ACC112 (cell line): ENCODE measurements at regions not wholly inside any gene's neighbourhood (a gene's known extent, or its start where the extent isn't known, plus 50 kb on each side); places are given as distances from the start of the nearest gene placed in this dataset.

Experiments
- H2AFZ ChIP-seq: fragments of 200-600 bp; sonication (generic); one replicate; pipeline ENCODE4 v1.6.0; 2017; ENCODE audit warnings: antibody characterized with exemption, low read length; ENCODE audit not compliant: unreplicated experiment
- H3K27ac ChIP-seq: fragments of 200-600 bp; sonication (generic); 2 replicates; pipeline ENCODE4 v1.5.1; 2014; ENCODE audit warnings: low read depth, mild to moderate bottlenecking, antibody characterized with exemption, low read length, moderate library complexity
- H3K27me3 ChIP-seq: fragments of 200-600 bp; sonication (generic); 2 replicates; pipeline ENCODE4 v1.6.1; 2014; ENCODE audit warnings: mild to moderate bottlenecking, antibody characterized with exemption, low read length, moderate library complexity, mixed read lengths; ENCODE audit not compliant: insufficient read depth
- H3K36me3 ChIP-seq: fragments of 200-600 bp; sonication (generic); 2 replicates; pipeline ENCODE4 v1.6.1; 2016; ENCODE audit warnings: mild to moderate bottlenecking, antibody characterized with exemption, low read length, moderate library complexity, mixed read lengths; ENCODE audit not compliant: insufficient read depth
- H3K4me1 ChIP-seq: fragments of 200-600 bp; sonication (generic); one replicate; pipeline ENCODE4 v1.6.1; 2016; ENCODE audit warnings: low read length, mixed read lengths; ENCODE audit not compliant: insufficient read depth, unreplicated experiment, control insufficient read depth
- H3K4me3 ChIP-seq: fragments of 200-600 bp; sonication (generic); 2 replicates; pipeline ENCODE4 v1.5.1; 2014; ENCODE audit warnings: mild to moderate bottlenecking, low read depth, low read length
- H3K79me2 ChIP-seq: fragments of 200-600 bp; sonication (generic); one replicate; pipeline ENCODE4 v1.6.0; 2016; ENCODE audit warnings: low read length; ENCODE audit not compliant: control insufficient read depth, unreplicated experiment, insufficient read depth

DNA sequence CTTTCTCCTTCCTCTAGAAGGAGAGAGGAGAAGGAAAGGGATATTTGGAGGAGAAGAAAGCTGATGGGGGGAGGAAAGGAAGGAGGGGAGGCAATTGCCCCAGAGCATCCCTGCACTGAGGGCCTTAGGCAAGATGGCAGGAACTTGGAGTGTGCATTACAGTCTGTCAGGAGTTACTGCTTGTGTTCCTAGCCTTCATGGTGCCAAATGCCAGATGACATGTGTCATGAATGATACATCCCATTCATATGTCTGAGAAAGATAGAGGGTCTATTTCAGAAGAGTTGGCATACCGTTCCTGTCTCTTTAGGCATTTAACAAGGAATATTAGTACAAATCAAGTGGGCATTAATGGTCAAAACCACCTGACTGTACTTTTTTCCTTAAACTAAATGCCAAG, 232.1 kb upstream of the NT5C1B start:
- Histone ChIP-seq H3K36me3 (no peaks in the 10 kb centered on the region), H3K79me2 (no peaks in the 10 kb centered on the region), H3K27me3 (no peaks in the 10 kb centered on the region), H2AFZ (no peak overlapping the region), H3K4me1 (peaks cover 16% of the 10 kb centered on the region), H3K4me3 (no peak overlapping the region), H3K27ac (no peak overlapping the region)

DNA sequence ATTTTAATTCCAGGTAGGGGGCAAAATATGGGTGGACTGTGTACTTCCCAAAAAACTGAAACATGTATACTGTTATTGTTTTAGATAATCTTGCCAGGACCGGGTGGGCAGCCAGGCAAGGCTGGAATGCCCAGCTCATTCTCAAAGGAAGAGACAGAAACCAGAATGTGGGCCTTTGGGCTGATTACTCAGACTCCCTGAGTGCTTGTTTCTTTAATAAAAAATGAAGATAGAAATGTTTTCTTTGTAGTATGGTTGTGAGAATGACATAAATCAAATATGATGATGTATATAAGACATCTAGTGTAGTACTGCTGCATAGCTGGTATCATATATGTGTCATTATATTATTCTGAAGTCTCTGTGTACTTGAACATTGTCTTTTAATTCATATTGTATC, 231.6 kb upstream of the NT5C1B start:
- Histone ChIP-seq H3K27ac (no peak overlapping the region), H3K4me3 (no peak overlapping the region), H3K36me3 (no peaks in the 10 kb centered on the region), H3K4me1 (peaks cover 16% of the 10 kb centered on the region), H3K27me3 (no peaks in the 10 kb centered on the region), H2AFZ (no peak overlapping the region), H3K79me2 (no peaks in the 10 kb centered on the region)

DNA sequence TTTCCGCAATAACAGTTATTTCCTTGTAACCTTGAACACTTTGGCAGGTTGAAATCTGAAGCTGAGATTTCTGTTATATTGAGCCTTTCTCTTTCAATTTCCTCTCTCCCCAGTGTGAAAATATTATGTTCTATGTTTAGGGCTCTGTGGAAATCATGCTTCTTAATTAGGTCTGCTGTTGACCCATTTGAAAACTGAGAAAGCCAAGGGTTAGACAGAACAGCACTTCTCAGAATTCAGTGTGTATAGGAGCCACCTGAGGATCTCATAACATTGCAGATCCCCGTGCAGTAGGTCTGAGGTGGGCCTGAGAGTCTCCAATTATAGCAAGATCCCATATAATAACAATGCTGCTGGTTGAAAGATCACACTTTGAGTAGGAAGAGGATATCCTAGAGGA, 230.2 kb upstream of the NT5C1B start:
- Histone ChIP-seq H2AFZ (no peak overlapping the region), H3K36me3 (no peaks in the 10 kb centered on the region), H3K27me3 (no peaks in the 10 kb centered on the region), H3K4me1 (peaks cover 19% of the 10 kb centered on the region), H3K79me2 (no peaks in the 10 kb centered on the region), H3K27ac (no peak overlapping the region), H3K4me3 (no peak overlapping the region)

DNA sequence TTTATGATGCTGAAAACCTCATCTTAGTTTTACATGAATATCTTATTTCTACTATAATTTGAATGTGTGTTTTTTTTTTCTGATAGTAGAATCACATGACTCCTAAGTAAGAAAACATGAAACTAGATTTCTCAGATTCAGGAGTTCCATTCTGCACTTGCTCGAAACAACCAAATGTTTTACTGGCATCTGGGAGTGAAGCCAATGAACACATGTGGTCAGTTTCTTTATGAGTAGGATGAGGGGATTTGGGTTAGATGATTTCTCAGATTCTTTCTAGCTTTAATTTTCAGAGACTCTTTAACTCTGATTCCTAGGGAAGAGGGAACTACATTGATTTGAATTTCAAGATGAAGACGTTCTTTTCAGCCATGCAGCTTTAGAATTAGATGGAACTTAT, 225.0 kb upstream of the NT5C1B start:
- Histone ChIP-seq H3K4me3 (no peak overlapping the region), H3K27ac (no peak overlapping the region), H2AFZ (no peak overlapping the region), H3K79me2 (no peaks in the 10 kb centered on the region), H3K27me3 (no peaks in the 10 kb centered on the region), H3K36me3 (no peaks in the 10 kb centered on the region), H3K4me1 (peaks cover 8% of the 10 kb centered on the region)

DNA sequence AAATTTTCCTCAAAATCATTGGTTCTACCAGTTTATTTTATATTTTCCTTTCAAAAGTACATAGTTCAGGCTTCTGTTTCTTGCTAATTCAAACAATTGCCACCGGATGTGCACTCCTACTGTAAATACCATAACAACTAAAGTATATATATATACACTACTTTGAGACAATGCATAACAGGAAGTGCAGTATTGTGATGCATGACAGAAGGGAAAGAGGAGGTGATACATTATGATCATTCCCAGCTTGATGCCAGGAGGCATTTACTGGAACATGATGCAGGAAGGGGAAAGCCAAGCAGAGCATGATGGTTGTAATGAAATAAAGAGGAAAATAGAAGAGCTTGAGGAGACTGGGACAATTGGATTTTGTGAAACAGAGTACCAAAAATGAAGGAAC, 215.2 kb upstream of the NT5C1B start:
- H2AFZ ChIP-seq = no peak overlapping the region
- H3K4me1 ChIP-seq = no peaks in the 10 kb centered on the region
- H3K79me2 ChIP-seq = no peaks in the 10 kb centered on the region
- no peaks in the 10 kb centered on the region for H3K27me3 ChIP-seq
- H3K27ac ChIP-seq = no peak overlapping the region
- no peak overlapping the region for H3K4me3 ChIP-seq
- no peaks in the 10 kb centered on the region for H3K36me3 ChIP-seq

DNA sequence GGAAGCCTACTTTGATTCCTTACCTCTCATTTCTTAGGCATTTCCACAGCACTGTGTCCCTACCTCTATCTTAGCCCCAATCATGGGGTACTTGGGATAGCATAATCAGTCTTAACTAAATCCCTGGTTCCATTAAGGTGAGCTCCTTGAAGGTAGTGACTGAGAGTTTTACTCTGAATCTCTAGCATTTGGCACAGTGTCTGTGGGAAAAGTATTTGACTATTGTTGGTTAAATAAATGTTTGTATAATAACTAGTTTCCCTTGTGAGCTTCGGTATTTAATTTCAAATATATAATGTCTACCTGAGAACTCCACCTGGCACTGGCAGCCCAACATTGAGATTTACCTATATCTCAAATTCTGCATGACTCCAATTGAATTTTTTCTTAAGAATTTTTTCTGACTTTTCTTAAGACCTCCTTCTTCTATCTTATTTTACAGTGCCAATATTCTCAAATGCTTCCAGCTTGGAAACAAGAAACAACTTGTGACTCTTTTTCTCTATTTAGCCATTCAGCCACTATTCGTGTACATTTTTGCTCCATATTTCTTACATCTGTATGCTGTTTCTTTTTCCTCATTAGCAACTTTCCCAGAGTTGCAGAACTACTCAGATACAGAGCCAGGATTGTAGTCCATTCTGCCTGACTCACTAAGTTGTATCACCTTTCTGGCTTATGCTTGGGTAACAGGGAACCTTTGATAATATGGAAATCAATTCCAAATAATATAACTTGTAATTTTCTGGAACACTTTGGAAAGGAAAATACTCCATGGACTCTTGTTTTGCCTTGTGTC, 214.0 kb upstream of the NT5C1B start:
- Histone ChIP-seq H3K27ac (no peak overlapping the region), H3K36me3 (no peaks in the 10 kb centered on the region), H2AFZ (no peak overlapping the region), H3K4me3 (no peak overlapping the region), H3K79me2 (no peaks in the 10 kb centered on the region), H3K4me1 (no peaks in the 10 kb centered on the region), H3K27me3 (no peaks in the 10 kb centered on the region)

DNA sequence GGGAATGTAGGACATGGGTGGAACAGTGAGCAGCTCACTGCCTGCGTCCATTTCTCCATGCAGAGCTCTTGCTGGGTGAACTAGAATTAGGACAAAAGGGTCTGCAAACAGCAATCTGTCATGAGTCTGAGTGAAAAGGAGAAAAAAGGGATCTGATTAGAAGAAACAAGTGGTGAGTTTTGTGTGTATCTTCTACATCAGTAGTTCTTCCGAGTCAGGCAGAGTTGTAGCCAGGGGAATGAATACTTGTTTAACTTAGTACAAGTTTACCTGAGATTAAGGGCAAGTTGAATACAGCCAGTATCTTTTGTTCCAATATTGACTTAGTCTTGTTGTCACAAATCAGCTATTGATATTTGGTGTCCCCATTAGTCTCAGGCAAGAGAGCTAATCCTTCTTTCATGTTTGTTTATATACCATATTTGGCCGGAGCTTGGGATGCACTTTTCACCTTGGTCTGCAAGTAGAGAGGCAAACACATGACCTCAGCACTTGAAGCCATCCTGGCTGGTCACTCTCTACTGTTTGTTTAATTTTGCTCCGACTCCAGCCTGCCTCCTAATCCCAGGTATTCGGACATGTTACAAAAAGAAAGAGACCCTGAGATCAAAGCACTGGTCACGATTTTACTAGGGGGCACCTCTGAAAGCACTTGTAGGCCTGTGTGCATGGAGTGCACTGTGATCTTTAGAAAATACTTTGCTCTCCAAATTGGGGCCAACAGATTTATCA, 211.0 kb upstream of the NT5C1B start:
- Histone ChIP-seq H3K4me3 (no peak overlapping the region), H3K4me1 (no peaks in the 10 kb centered on the region), H3K79me2 (no peaks in the 10 kb centered on the region), H3K27ac (no peak overlapping the region), H2AFZ (no peak overlapping the region), H3K36me3 (no peaks in the 10 kb centered on the region), H3K27me3 (no peaks in the 10 kb centered on the region)

DNA sequence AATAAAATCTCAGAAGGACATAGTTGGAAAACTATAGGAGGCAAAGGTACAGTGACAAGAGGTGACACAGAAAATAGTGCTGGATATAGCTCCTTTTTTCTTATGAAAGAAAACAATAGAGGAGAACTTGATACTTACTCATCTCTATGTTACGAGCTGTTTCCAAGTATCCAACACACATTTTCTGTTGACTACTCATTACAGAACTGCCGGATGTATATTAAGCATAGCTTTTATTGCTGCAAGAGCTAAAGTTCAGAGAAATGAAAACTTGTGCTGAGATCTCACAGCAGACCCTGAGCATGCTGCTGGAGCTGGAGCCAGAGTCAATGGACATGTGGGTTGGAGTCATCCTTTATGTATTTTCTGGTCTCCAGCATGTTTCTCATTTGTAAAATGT, 210.0 kb upstream of the NT5C1B start:
- H3K36me3 ChIP-seq = no peaks in the 10 kb centered on the region
- no peaks in the 10 kb centered on the region for H3K4me1 ChIP-seq
- H3K27ac ChIP-seq = no peak overlapping the region
- H3K4me3 ChIP-seq = no peak overlapping the region
- no peaks in the 10 kb centered on the region for H3K79me2 ChIP-seq
- H2AFZ ChIP-seq = no peak overlapping the region
- H3K27me3 ChIP-seq = no peaks in the 10 kb centered on the region

DNA sequence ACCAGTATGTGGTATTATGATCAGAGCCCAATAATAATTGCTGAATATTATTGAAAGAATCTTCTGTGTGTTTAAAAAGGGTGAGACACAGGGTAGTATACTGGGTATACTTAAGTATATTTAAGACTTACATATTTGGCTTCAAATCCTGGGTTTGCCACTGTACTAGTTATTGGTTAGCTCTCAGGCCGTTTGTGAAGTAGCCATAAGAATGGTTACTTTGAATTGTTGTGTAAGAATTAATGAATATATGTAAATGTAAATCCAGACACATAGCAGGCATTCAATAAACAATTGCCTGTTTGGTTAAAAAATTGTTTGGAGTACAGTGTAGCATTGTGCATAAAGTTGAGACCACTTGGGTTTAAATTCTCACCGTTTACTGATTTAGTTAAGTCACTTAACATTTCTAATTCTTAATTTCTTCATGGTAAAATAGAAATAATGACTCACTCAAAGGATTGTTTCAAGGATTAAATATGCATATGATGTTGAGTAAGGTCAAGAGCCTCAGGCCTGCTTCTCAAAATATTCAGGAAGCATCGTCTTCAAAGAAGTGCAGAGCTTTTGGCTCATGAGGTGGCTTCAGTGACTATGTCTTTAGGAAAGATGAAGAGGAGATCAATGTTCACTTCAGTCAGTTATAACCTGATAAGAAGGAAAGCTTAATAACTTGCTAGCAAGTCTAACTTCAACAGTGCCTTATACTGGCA, 207.9 kb upstream of the NT5C1B start:
- no peaks in the 10 kb centered on the region for H3K36me3 ChIP-seq
- no peaks in the 10 kb centered on the region for H3K27me3 ChIP-seq

DNA sequence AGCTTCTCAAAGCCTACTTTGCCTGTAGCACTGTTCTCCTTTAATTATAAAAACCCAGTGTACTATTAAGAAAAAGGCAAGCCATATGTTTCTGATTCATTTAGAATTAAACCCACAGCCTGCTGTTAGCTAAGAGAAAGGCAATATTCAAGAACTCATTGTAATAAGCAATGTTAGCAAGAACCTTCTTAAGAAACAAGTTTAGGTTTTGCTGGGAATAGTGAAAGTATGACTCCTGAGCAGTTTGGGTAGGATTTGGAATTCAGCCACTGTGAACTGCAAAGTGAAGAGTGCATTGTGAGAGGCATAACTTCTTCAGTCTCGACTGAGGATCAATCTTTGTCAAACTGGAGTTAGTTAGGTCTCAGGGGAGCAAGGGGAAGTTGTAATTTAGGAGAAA, 206.5 kb upstream of the NT5C1B start:
- Histone ChIP-seq H2AFZ (no peak overlapping the region), H3K79me2 (no peaks in the 10 kb centered on the region), H3K27me3 (no peaks in the 10 kb centered on the region), H3K4me1 (peaks cover 14% of the 10 kb centered on the region), H3K4me3 (no peak overlapping the region), H3K27ac (no peak overlapping the region), H3K36me3 (no peaks in the 10 kb centered on the region)

More for the DNA sequence above, 207.9 kb upstream of the NT5C1B start:
- no peak overlapping the region for H3K4me3 ChIP-seq
- H3K79me2 ChIP-seq = no peaks in the 10 kb centered on the region
- peaks cover under 1% of the 10 kb centered on the region for H3K4me1 ChIP-seq
- no peak overlapping the region for H2AFZ ChIP-seq
- H3K27ac ChIP-seq = no peak overlapping the region
